ENCODE measurements at regions not wholly inside any gene's neighbourhood (a gene's known extent, or its start where the extent isn't known, plus 50 kb on each side); places are given as distances from the start of the nearest gene placed in this dataset.
"Not testable (repeated sequence)": the region's sequence is repeated elsewhere in the genome, so short reads cannot be mapped to it uniquely, and the experiment has no call there.

- no peak for DNase-seq
These were observed 57.9 kb upstream of the ANKH start for GRCh38 chr5:14929293-14930065.

GRCh38 chr5:14928661-14929060 is 57.1 kb upstream of the ANKH start:
- no peak for DNase-seq

- no peak for DNase-seq
These were observed 53.7 kb upstream of the ANKH start for GRCh38 chr5:14925326-14925725.

GRCh38 chr5:14922952-14923351 is 51.4 kb upstream of the ANKH start:
- not testable (repeated sequence) for DNase-seq

- DNase-seq: no peak
These were observed 50.9 kb upstream of the ANKH start for GRCh38 chr5:14922456-14922855.
